ENCODE measurements at regions not wholly inside any gene's neighbourhood (a gene's known extent, or its start where the extent isn't known, plus 50 kb on each side); places are given as distances from the start of the nearest gene placed in this dataset.

GRCh38 chr10:128956149-128956548, 510.9 kb upstream of the MGMT start:
- no peak for TF ChIP-seq CTCF (IDR thresholded peaks at IDR 0.05)
- TF ChIP-seq POLR2A (IDR thresholded peaks at IDR 0.05): no peak
